MM.1S (cell line): ENCODE measurements at regions not wholly inside any gene's neighbourhood (a gene's known extent, or its start where the extent isn't known, plus 50 kb on each side); places are given as distances from the start of the nearest gene placed in this dataset.

ENCODE experiments used
- EZH2 ChIP-seq: fragments of 300-600 bp; sonication (generic); optimal IDR thresholded peaks from 2 replicates; pipeline ENCODE3; 2017; ENCODE audit warnings: low read depth, mild to moderate bottlenecking, antibody characterized with exemption, low read length, mixed read lengths
- EZH2phosphoT487 ChIP-seq: fragments of 300-600 bp; sonication (generic); IDR thresholded peaks from 2 replicates; pipeline ENCODE4 v1.6.1; 2018; ENCODE audit warnings: antibody characterized with exemption, low read length
- TF ChIP-seq, protein P1 (sequence below): fragments of 300-600 bp; sonication (generic); IDR thresholded peaks from 2 replicates; pipeline ENCODE4 v1.5.1; 2016; ENCODE audit warnings: antibody characterized with exemption, low read length, mixed read lengths

DNA sequence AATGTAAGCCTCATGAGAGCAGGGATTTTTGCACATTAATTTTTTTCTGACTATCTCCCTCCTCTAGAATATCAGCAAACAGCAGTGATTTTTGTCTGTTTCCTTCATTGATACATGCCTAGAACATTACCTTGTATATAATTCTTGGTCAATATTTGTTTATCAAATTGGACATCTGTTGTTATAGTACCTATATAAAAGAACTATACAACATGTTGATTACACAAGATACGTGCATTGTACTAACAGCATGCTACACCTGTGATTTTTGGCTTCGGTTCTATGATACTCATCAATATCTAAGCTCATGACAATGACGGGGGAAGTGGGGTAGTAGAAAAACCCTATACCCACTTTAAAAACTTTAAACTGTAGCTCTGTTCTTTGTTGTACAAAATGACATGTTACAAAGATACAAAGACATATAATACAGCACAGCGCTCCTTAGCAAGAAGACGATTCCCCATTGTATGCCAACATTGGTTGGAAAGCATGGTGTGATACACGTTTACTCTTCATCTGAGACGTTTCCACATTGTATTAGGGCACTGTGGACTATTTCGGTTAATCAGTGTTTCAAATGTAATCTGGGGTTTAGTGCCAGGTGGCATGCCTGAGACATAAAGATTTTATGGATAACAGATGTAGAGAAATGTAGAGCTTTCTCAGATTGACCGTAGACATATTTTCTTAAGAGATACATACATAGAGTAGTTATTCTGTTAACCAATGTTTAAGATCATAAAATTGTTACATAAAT, 70.5 kb upstream of the FOXP2 start:
- TF ChIP-seq EZH2: no peak
- TF ChIP-seq, protein P1, sequence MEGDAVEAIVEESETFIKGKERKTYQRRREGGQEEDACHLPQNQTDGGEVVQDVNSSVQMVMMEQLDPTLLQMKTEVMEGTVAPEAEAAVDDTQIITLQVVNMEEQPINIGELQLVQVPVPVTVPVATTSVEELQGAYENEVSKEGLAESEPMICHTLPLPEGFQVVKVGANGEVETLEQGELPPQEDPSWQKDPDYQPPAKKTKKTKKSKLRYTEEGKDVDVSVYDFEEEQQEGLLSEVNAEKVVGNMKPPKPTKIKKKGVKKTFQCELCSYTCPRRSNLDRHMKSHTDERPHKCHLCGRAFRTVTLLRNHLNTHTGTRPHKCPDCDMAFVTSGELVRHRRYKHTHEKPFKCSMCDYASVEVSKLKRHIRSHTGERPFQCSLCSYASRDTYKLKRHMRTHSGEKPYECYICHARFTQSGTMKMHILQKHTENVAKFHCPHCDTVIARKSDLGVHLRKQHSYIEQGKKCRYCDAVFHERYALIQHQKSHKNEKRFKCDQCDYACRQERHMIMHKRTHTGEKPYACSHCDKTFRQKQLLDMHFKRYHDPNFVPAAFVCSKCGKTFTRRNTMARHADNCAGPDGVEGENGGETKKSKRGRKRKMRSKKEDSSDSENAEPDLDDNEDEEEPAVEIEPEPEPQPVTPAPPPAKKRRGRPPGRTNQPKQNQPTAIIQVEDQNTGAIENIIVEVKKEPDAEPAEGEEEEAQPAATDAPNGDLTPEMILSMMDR: no peak
- TF ChIP-seq EZH2phosphoT487: no peak
